HG03097 (cell line): ENCODE measurements at regions not wholly inside any gene's neighbourhood (a gene's known extent, or its start where the extent isn't known, plus 50 kb on each side); places are given as distances from the start of the nearest gene placed in this dataset.

Experiments used
- ATAC-seq: cut with Tn5 transposase; IDR thresholded peaks from one replicate; pipeline ENCODE4 v1.9.1; 2021; ENCODE audit not compliant: unreplicated experiment, low FRiP score

GRCh38 chr7:47666164-47666862 lies 84.4 kb upstream of the TNS3 start:
- ATAC-seq: no peak

GRCh38 chr7:47664650-47665195 lies 82.8 kb upstream of the TNS3 start:
- ATAC-seq: no peak

- no peak for ATAC-seq
Measured at GRCh38 chr7:47663851-47664250, 81.9 kb upstream of the TNS3 start.

- no peak for ATAC-seq
Measured at GRCh38 chr7:47663213-47663612, 81.3 kb upstream of the TNS3 start.

GRCh38 chr7:47661051-47661714 lies 79.3 kb upstream of the TNS3 start:
- no peak for ATAC-seq

GRCh38 chr7:47659664-47660462 lies 78.0 kb upstream of the TNS3 start:
- ATAC-seq: no peak

- ATAC-seq: no peak
Measured at GRCh38 chr7:47658886-47659635, 77.2 kb upstream of the TNS3 start.

- no peak for ATAC-seq
Measured at GRCh38 chr7:47657126-47657525, 75.2 kb upstream of the TNS3 start.

- no peak for ATAC-seq
Measured at GRCh38 chr7:47654672-47655298, 72.9 kb upstream of the TNS3 start.

GRCh38 chr7:47653550-47654411 lies 71.9 kb upstream of the TNS3 start:
- no peak for ATAC-seq

- no peak for ATAC-seq
Measured at GRCh38 chr7:47652591-47652990, 70.7 kb upstream of the TNS3 start.

- ATAC-seq: no peak
Measured at GRCh38 chr7:47651355-47652317, 69.7 kb upstream of the TNS3 start.

GRCh38 chr7:47649919-47650318 lies 68.0 kb upstream of the TNS3 start:
- no peak for ATAC-seq

- ATAC-seq: no peak
Measured at GRCh38 chr7:47648275-47648925, 66.5 kb upstream of the TNS3 start.

GRCh38 chr7:47647918-47648250 lies 66.0 kb upstream of the TNS3 start:
- ATAC-seq: no peak

- ATAC-seq: no peak
Measured at GRCh38 chr7:47647181-47647917, 65.4 kb upstream of the TNS3 start.
